Thyroid gland (tissue), 4 donors: ENCODE measurements at regions not wholly inside any gene's neighbourhood (a gene's known extent, or its start where the extent isn't known, plus 50 kb on each side); places are given as distances from the start of the nearest gene placed in this dataset.
"Not testable (repeated sequence)": the region's sequence is repeated elsewhere in the genome, so short reads cannot be mapped to it uniquely, and the experiment has no call there.

Source experiments
- DNase-seq, 2 donors: peaks; one replicate each; pipeline ENCODE4 v3.0.0-alpha.2; 2019
- H3K27ac ChIP-seq, 3 donors: fragments of 200-600 bp; sonication (generic); 1 replicate in 2 of 3; 2 replicates in 1 of 3; pipeline ENCODE4 v1.5.1; 2016 to 2019; ENCODE audit warnings: mild to moderate bottlenecking in 1 of 3, moderate library complexity in 1 of 3
- H3K27me3 ChIP-seq: fragments of 200-600 bp; sonication (generic); one replicate; pipeline ENCODE4 v1.5.1; 2019
- H3K36me3 ChIP-seq, 2 donors: fragments of 200-600 bp; sonication (generic); one replicate each; pipeline ENCODE4 v1.5.1; 2016 to 2019
- H3K4me1 ChIP-seq, 2 donors: fragments of 200-600 bp; sonication (generic); one replicate each; pipeline ENCODE4 v1.5.1; 2017 to 2019
- H3K4me3 ChIP-seq, 3 donors: fragments of 200-600 bp; sonication (generic); replicated peaks in 1 of 3; 1 replicate in 2 of 3; 2 replicates in 1 of 3; pipeline ENCODE4 v1.5.1; 2016; ENCODE audit warnings: mild to moderate bottlenecking in 1 of 3
- H3K9me3 ChIP-seq: fragments of 200-600 bp; sonication (generic); one replicate; pipeline ENCODE4 v1.5.1; 2017
- CTCF ChIP-seq, 6 experiments: fragments of 200-600 bp in 3 of 6; fragments of 450-650 bp in 3 of 6; sonication (generic) in 3 of 6; IDR thresholded peaks; one replicate each; pipeline ENCODE4 v1.5.1; 2016 to 2019; ENCODE audit warnings: antibody characterized with exemption in 6 of 6, mild to moderate bottlenecking in 2 of 6, inconsistent platforms in 1 of 6, moderate library complexity in 1 of 6
- POLR2A ChIP-seq, 2 donors: fragments of 450-650 bp; IDR thresholded peaks; one replicate each; pipeline ENCODE4 v1.6.1; 2017; ENCODE audit warnings: antibody characterized with exemption in 2 of 2, mild to moderate bottlenecking in 2 of 2, moderate library complexity in 1 of 2
- WGBS, 2 donors: methylation state at CpG; one replicate each; pipeline ENCODE4 v1.1.5; 2017; 5-methylcytosine and 5-hydroxymethylcytosine counted together
- intact Hi-C: fragments of 100-400 bp; cut with DNase I; formaldehyde crosslinking; loops from one replicate; pipeline ENCODE4 v1.15.1; 2023

DNA sequence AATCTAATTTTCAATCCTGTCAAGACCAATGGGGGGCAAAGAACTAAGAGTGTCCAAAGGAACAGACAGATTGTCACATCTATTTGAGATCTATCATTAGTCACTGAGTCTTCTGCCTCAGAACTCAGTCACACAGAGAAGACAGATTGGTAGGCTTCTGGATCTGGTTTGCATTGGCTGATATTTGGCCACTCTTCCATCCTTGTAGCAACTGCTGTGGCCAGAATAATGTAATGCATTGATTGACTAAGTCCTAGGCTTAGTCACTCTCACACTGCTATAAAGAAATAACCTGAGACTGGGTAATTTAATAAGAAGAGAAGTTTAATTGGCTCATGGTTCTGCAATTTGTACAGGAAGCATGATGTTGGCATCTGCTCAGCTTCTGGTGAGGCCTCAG, 458.5 kb downstream of the ACTL7B start:
- intact Hi-C loops: no loop called here
- Histone ChIP-seq H3K4me3 (no peak overlapping the region), H3K27ac (no peak overlapping the region), H3K9me3 (no peaks in the 10 kb centered on the region), H3K36me3 (no peaks in the 10 kb centered on the region), H3K27me3 (no peaks in the 10 kb centered on the region), H3K4me1 (no peaks in the 10 kb centered on the region)
- TF ChIP-seq CTCF (IDR thresholded peaks at IDR 0.05) (no peak), POLR2A (IDR thresholded peaks at IDR 0.05) (no peak)
- no peak for DNase-seq

GRCh38 chr9:108396611-108397010, 459.2 kb downstream of the ACTL7B start:
- no peak for DNase-seq
- Histone ChIP-seq H3K9me3 (no peaks in the 10 kb centered on the region), H3K36me3 (no peaks in the 10 kb centered on the region), H3K27me3 (no peaks in the 10 kb centered on the region), H3K4me1 (no peaks in the 10 kb centered on the region), H3K27ac (no peak overlapping the region), H3K4me3 (no peak overlapping the region)
- intact Hi-C loops: no loop called here
- TF ChIP-seq POLR2A (IDR thresholded peaks at IDR 0.05): no peak
- TF ChIP-seq CTCF (IDR thresholded peaks at IDR 0.05): no peak

DNA sequence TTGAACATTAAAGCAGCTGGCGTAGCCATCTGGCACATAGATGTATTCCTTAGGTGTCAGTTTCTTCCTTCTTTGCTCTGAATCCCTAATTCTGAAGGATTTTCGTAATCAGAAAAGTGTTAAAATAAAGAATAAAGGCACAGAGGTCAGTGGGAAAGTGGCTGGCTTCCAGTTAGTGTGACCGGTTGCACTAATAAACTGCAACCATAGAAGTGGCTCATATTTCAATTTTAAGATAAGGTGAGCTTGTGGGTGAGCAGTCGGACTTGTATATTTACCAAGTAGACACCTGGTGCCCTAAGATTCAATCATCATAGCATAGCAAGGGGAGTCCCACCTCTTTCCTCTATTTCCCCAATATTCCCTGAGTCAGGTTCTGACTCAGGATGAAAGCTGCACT, 459.6 kb downstream of the ACTL7B start:
- WGBS, 2 donors: 68 to 75% methylated on average over 4 of the region's 4 CpGs
- Histone ChIP-seq H3K36me3 (no peaks in the 10 kb centered on the region), H3K27ac (no peak overlapping the region), H3K4me1 (no peaks in the 10 kb centered on the region), H3K9me3 (no peaks in the 10 kb centered on the region), H3K4me3 (no peak overlapping the region), H3K27me3 (no peaks in the 10 kb centered on the region)
- DNase-seq: no peak
- TF ChIP-seq CTCF (IDR thresholded peaks at IDR 0.05) (no peak), POLR2A (IDR thresholded peaks at IDR 0.05) (no peak)
- intact Hi-C loops: no loop called here

- H3K4me1 ChIP-seq: no peaks in the 10 kb centered on the region
- no peak for TF ChIP-seq POLR2A (IDR thresholded peaks at IDR 0.05)
- no peak for TF ChIP-seq CTCF (IDR thresholded peaks at IDR 0.05)
- no peak overlapping the region for H3K4me3 ChIP-seq
- no peaks in the 10 kb centered on the region for H3K36me3 ChIP-seq
- no peak overlapping the region for H3K27ac ChIP-seq
- DNase-seq: no peak
- H3K27me3 ChIP-seq: no peaks in the 10 kb centered on the region
- no peaks in the 10 kb centered on the region for H3K9me3 ChIP-seq
- 89 to 94% methylated on average over 4 of the region's 4 CpGs for WGBS, 2 donors
- intact Hi-C loops: no loop called here
These were observed 460.4 kb downstream of the ACTL7B start for GRCh38 chr9:108395421-108395820.

DNA sequence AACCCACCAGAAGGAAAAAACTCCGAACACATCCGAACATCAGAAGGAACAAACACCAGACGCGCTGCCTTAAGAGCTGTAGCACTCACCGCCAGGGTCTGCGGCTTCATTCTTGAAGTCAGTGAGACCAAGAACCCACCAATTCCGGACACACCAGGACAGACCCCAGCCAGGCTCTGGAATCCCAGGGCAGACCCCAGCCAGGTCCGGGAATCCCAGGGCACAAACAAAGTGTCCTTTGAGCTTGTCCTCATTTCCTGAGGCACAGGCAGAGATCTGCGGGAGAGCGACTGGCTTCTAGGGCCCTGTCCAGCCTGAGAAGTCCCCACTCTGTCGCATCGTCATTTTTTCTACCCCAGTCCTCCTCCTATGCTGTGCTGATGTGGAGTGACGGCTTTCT, 461.1 kb downstream of the ACTL7B start:
- WGBS, 2 donors: 89 to 90% methylated on average over 13 of the region's 13 CpGs
- TF ChIP-seq CTCF (IDR thresholded peaks at IDR 0.05): no peak
- no peak for TF ChIP-seq POLR2A (IDR thresholded peaks at IDR 0.05)
- Histone ChIP-seq H3K9me3 (no peaks in the 10 kb centered on the region), H3K4me3 (no peak overlapping the region), H3K4me1 (no peaks in the 10 kb centered on the region), H3K27ac (no peak overlapping the region), H3K27me3 (no peaks in the 10 kb centered on the region), H3K36me3 (no peaks in the 10 kb centered on the region)
- no peak for DNase-seq
- intact Hi-C loops: no loop called here

DNA sequence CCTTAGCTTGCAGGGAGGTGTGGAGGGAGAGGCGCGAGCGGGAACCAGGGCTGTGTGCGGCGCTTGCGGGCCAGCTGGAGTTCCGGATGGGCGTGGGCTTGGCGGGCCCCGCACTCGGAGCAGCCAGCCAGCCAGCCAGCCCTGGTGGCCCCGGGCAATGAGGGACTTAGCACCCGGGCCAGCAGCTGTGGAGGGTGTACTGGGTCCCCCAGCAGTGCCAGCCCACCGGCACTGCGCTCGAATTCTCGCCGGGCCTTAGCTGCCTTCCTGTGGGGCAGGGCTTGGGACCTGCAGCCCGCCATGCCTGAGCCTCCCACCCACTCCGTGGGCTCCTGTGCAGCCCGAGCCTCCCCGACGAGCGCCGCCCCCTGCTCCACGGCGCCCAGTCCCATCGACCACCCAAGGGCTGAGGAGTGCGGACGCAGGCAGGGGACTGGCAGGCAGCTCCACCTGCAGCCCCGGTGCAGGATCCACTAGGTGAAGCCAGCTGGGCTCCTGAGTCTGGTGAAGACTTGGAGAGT, 462.2 kb downstream of the ACTL7B start:
- H3K4me1 ChIP-seq, H3K36me3 ChIP-seq, H3K4me3 ChIP-seq, H3K9me3 ChIP-seq, intact Hi-C loops, H3K27ac ChIP-seq, H3K27me3 ChIP-seq, DNase-seq: not testable (repeated sequence)
- WGBS, 2 donors: 98% methylated on average over 12 of the region's 31 CpGs; no CpG with 5 or more reads in 1 of the 2 donors
